GM19395 (cell line): ENCODE measurements at regions not wholly inside any gene's neighbourhood (a gene's known extent, or its start where the extent isn't known, plus 50 kb on each side); places are given as distances from the start of the nearest gene placed in this dataset.
"Not testable (repeated sequence)": the region's sequence is repeated elsewhere in the genome, so short reads cannot be mapped to it uniquely, and the experiment has no call there.

Experiments
- ATAC-seq: cut with Tn5 transposase; IDR thresholded peaks from one replicate; pipeline ENCODE4 v1.9.1; 2021; ENCODE audit warnings: mild to moderate bottlenecking, moderate library complexity; ENCODE audit not compliant: unreplicated experiment

GRCh38 chr5:94027145-94027544 lies 285.7 kb upstream of the POU5F2 start:
- no peak for ATAC-seq

DNA sequence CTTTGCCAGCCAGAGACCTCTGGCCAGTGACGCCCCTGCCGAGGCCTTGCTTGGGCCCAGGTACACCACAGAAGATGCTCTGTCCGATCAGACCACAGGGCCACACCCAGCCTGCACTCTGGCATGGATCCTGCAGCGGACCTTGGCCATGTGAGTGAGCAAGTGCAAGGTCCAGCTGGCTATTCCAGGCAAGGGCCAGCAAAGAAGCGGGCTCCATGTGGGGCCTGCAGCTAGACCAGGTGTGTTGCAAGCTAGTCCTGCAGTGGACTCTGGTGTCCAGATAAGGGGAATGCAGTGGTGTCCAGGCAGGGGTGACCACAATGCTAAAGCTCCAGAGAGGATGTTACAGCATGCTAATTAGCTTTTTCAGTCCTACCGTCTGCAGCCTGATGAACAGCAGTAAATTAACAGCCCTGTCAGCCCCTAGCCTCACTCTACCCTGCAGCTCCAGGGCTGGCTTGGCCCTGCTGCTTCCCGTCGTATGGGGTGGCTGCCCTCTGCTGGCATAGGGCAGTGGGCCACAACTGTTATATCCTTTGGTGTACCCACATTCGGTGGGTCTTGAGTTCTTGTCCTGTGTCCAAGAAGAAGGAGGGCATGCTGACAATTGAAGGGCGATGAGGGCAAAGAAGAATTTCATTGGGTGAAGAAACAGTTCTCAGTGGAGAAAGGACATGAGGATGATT lies 284.5 kb upstream of the POU5F2 start:
- ATAC-seq = no peak

- no peak for ATAC-seq
These were observed 283.2 kb upstream of the POU5F2 start for GRCh38 chr5:94024620-94025019.

DNA sequence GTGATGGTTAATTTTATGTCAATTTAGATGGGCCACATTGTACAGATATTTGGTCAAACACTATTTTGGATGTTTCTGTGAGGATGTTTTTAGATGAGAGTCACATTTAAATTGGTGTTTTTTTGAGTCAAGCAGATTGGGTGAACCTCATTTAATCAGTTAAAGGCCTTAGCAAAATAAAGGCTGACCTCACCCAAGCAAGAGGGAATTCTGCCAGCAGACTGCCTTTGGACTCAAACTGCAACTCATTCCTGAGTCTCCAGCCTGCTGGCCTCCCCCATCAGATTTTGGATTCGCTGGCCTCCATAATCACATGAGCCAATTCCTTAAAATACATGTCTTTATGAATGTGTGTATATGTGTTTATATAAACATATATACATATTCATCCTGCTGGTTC lies 282.7 kb upstream of the POU5F2 start:
- ATAC-seq = no peak

- ATAC-seq = no peak
These were observed 279.8 kb upstream of the POU5F2 start for GRCh38 chr5:94021246-94021645.

- ATAC-seq = no peak
These were observed 276.2 kb upstream of the POU5F2 start for GRCh38 chr5:94017579-94017978.

GRCh38 chr5:94010814-94011213 lies 269.4 kb upstream of the POU5F2 start:
- ATAC-seq = no peak

GRCh38 chr5:94009161-94009560 lies 267.8 kb upstream of the POU5F2 start:
- ATAC-seq = no peak

- ATAC-seq = no peak
These were observed 257.6 kb upstream of the POU5F2 start for GRCh38 chr5:93998951-93999455.

DNA sequence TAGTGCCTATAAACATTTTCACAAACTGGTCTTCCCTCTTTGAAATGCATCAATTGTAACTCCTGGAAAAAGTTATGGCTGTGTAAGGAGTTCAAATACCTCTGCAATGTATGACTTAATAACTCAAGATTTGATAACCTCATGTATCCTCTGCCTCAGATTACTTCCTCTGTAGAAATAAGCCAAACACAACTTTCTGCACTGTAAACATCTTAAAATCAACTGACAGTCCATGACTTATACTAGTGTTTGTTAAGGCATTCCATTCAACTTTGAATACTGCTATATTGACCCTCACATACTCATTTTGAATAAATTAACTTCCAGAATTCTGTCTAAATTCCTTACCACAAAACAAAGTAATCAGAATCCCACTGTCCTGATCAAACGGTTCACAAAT lies 256.2 kb upstream of the POU5F2 start:
- no peak for ATAC-seq

DNA sequence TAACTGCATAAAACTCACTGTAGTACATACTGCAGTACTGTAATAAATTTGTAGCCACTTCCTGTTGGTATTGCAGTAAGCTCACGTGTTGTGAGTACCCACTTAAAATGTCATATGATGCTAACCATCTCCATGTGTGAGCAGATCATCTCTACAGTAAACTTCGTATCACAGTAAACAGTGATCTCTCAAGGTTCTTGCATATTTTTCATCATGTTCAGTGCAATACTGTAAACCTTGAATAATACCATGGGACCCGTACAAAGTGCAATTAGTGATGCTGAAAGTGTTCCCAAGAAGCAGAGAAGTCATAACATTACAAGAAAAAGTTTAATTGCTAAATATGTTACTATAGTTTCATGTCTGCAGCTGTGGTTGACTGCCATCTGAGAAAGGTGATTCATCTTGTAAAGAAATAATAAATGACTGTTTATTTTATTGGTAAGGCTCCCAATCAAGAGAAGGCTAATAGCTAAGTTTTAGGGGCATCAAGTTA lies 253.8 kb upstream of the POU5F2 start:
- peak; percentile 76 for ATAC-seq

- no peak for ATAC-seq
These were observed 251.8 kb upstream of the POU5F2 start for GRCh38 chr5:93993161-93993560.

- no peak for ATAC-seq
These were observed 249.2 kb upstream of the POU5F2 start for GRCh38 chr5:93990504-93991070.

DNA sequence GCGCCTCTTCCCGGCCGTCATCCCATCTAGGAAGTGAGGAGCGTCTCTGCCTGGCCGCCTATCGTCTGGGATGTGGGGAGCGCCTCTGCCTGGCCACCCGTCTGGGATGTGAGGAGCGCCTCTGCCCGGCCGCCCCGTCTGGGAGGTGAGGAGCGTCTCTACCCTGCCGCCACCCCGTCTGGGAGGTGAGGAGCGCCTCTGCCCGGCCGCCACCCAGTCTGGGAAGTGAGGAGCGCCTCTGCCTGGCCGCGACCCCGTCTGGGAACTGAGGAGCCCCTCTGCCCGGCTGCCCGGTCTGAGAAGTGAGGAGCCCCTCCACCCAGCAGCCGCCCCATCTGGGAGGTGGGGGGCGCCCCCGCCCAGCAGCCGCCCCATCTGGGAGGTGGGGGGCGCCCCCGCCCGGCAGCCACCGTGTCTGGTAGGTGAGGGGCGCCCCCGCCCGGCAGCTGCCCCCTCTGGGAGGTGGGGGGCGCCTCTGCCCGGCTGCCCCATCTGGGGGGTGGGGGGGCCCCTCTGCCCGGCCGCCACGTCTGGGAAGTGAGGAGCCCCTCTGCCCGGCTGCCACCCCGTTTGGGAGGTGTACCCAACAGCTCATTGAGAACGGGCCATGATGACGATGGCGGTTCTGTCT lies 244.7 kb upstream of the POU5F2 start:
- not testable (repeated sequence) for ATAC-seq

- no peak for ATAC-seq
These were observed 236.8 kb upstream of the POU5F2 start for GRCh38 chr5:93978222-93978621.

DNA sequence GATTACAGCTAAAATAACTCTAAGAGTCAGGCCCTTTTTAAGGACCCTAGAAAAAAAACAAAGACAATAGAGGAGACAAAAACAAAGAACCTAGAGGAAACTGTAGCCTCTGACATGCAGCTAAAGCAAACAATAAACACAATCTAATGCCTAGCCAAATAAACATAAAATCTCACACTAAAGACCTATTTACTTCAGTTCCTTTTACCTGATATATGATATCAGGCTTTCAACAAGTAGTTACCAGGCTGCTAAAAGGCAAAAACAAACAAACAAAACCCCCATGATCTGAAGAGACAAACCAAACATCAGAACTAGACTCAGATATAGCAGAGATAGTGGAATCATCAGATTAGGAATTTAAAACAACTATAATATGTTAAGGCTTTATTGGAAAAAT lies 226.5 kb upstream of the POU5F2 start:
- ATAC-seq = no peak

DNA sequence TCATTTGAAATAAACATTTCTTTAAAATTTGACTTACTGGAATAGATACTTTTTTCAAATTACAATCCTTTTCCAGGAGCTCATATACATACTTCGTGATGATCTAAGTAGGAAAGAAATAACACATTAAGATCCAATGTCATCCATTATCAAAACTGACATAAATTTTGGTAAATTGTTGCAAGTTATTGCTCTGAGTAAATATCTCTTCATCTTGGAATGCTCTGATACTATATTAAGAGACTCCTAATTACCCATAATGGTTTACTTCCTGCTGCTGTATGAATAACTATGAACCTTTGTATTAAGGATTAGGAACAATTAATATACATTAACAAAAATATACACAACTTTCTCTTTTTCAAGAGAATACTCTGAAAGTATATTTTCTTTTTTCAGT lies 223.0 kb upstream of the POU5F2 start:
- no peak for ATAC-seq

GRCh38 chr5:93960042-93960441 lies 218.6 kb upstream of the POU5F2 start:
- ATAC-seq = no peak

- ATAC-seq = no peak
These were observed 214.6 kb upstream of the POU5F2 start for GRCh38 chr5:93956006-93956405.

DNA sequence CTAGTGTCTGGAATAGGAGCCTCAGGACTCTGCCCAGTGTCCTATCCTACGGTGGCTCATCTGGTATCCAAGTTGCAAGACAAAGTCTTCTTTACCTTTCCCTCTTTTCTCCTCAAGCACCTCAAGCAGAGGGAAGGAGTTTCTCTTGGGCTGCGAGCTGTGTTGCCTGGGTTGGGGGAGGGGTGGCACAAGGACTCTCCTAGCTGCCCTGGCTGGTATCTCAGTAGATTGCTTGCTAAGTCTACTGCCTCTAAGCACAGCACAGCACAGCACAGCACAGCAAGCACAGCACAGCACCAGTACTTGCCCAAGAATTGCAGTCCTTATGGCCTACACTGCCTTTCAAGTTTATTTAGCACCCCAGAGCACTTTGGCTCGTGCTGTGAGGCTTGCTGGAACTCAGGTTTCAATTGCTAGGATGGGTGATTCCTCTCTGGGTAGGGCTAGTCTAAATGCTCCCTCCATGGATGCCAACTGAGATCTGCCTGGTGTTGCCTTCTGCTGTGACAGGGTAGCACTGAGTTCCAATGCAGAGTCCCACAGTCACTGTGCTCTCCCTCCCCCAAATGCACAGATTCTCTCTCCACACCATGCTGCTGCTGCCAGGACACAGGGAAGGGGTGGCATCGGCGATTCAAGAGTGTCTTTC lies 213.1 kb upstream of the POU5F2 start:
- ATAC-seq = no peak

GRCh38 chr5:93953442-93953841 lies 212.0 kb upstream of the POU5F2 start:
- ATAC-seq = no peak

DNA sequence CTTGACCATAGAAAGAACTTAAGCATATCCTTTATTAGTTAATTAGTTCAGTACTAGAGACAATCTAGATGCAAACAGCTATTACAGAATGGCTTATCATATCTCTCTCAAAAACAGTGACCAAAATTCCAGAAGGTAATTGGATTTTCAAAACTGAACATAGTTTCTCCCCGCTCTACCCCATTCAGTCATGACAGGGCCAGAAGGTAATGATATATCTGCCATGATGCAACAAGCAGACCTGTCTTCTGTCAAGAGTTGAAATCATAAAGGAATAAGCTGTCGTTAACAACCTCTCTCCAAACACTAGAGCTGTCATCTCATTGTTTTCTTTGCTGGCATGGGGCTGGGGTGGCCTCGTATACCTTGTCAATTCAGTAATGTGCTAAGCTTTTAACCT lies 200.5 kb upstream of the POU5F2 start:
- ATAC-seq = no peak
